ENCODE measurements at regions not wholly inside any gene's neighbourhood (a gene's known extent, or its start where the extent isn't known, plus 50 kb on each side); places are given as distances from the start of the nearest gene placed in this dataset.

GRCh38 chr15:70226337-70226980, 128.7 kb upstream of the TLE3 start:
- no TSS peak for BruUV-seq (replicated peaks)
- no peaks in the 10 kb centered on the region for H3K27me3 ChIP-seq (replicated peaks; ENCODE audit: insufficient read depth, low read depth, low read length, poor library complexity)
- no peaks in the 10 kb centered on the region for H3K4me1 ChIP-seq (ENCODE audit: insufficient read depth, low read length, poor library complexity, severe bottlenecking)
- TF ChIP-seq, protein P1, sequence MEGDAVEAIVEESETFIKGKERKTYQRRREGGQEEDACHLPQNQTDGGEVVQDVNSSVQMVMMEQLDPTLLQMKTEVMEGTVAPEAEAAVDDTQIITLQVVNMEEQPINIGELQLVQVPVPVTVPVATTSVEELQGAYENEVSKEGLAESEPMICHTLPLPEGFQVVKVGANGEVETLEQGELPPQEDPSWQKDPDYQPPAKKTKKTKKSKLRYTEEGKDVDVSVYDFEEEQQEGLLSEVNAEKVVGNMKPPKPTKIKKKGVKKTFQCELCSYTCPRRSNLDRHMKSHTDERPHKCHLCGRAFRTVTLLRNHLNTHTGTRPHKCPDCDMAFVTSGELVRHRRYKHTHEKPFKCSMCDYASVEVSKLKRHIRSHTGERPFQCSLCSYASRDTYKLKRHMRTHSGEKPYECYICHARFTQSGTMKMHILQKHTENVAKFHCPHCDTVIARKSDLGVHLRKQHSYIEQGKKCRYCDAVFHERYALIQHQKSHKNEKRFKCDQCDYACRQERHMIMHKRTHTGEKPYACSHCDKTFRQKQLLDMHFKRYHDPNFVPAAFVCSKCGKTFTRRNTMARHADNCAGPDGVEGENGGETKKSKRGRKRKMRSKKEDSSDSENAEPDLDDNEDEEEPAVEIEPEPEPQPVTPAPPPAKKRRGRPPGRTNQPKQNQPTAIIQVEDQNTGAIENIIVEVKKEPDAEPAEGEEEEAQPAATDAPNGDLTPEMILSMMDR (conservative IDR thresholded peaks at IDR 0.05; ENCODE audit: low read depth, low read length), result no peak
- TF ChIP-seq EZH2 (IDR thresholded peaks at IDR 0.05; ENCODE audit: borderline replicate concordance, low read depth, low read length, poor library complexity, severe bottlenecking), result no peak
- intact Hi-C loops (cut with micrococcal nuclease; ENCODE audit: unreplicated experiment), result no loop called here
- H3K27ac ChIP-seq (ENCODE audit: low read depth, low read length, poor library complexity, severe bottlenecking), result no peak overlapping the region
- ChIA-PET CTCF (no interaction called here), POLR2A (ENCODE audit: low non-redundant PET) (no interaction called here)
- no peak for DNase-seq (ENCODE audit: low spot score)
- H3K9me3 ChIP-seq (ENCODE audit: low read depth, low read length, poor library complexity, severe bottlenecking), result peaks cover 3% of the 10 kb centered on the region
- no peak overlapping the region for H3K4me3 ChIP-seq (ENCODE audit: low read depth, low read length, poor library complexity, severe bottlenecking)
- no peaks in the 10 kb centered on the region for H3K36me3 ChIP-seq (ENCODE audit: insufficient read depth, low read length, poor library complexity, severe bottlenecking)

DNA sequence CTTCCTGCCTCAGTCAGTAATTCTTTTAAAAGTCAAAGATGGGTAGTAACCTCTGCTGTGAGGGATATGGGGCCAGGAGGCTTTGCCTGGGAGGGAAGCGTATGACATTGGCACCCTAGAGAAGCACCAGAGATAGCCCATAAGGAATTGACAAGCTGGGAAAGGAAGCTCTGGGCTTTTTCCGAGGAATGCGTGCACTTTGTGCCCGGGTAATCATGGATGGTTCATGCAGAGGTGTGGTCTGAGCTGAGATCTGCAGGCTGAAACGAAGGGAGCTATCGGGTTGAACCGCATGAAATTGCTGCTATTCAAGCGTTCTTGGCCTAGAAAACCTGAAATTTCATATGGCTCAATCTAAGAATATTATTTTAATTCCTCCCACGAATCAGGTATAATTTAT, 127.7 kb upstream of the TLE3 start:
- TF ChIP-seq, protein P1 (conservative IDR thresholded peaks at IDR 0.05; ENCODE audit: low read depth, low read length), result no peak
- TF ChIP-seq EZH2 (IDR thresholded peaks at IDR 0.05; ENCODE audit: borderline replicate concordance, low read depth, low read length, poor library complexity, severe bottlenecking), result no peak
- no TSS peak for BruUV-seq (replicated peaks)
- Histone ChIP-seq H3K9me3 (ENCODE audit: low read depth, low read length, poor library complexity, severe bottlenecking) (no peaks in the 10 kb centered on the region), H3K4me3 (ENCODE audit: low read depth, low read length, poor library complexity, severe bottlenecking) (no peak overlapping the region), H3K27ac (ENCODE audit: low read depth, low read length, poor library complexity, severe bottlenecking) (no peak overlapping the region), H3K4me1 (ENCODE audit: insufficient read depth, low read length, poor library complexity, severe bottlenecking) (no peaks in the 10 kb centered on the region), H3K27me3 (replicated peaks; ENCODE audit: insufficient read depth, low read depth, low read length, poor library complexity) (no peaks in the 10 kb centered on the region), H3K36me3 (ENCODE audit: insufficient read depth, low read length, poor library complexity, severe bottlenecking) (no peaks in the 10 kb centered on the region)
- intact Hi-C loops (cut with micrococcal nuclease; ENCODE audit: unreplicated experiment), result no loop called here
- ChIA-PET POLR2A (ENCODE audit: low non-redundant PET) (no interaction called here), CTCF (no interaction called here)
- no peak for DNase-seq (ENCODE audit: low spot score)

DNA sequence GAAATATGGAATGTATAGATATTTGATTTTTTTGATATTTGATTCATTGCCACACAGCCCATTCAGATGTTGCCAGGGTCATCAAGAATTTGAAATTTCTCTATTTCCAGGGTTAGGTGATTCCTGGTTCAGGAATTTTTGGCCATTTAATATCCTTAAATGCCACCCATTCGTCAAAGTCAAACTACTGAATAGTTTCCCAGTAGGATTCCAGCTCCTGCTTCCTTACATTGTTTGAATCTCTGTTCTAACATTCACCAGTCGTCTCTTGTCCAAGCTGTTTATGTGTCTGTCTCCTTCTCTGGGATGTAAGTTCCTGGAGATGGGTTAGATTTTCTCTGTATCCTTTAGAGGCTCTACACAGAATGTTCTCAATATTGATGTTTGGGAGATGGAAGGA, 124.9 kb upstream of the TLE3 start:
- Histone ChIP-seq H3K9me3 (ENCODE audit: low read depth, low read length, poor library complexity, severe bottlenecking) (no peaks in the 10 kb centered on the region), H3K4me3 (ENCODE audit: low read depth, low read length, poor library complexity, severe bottlenecking) (no peak overlapping the region), H3K4me1 (ENCODE audit: insufficient read depth, low read length, poor library complexity, severe bottlenecking) (peaks cover 5% of the 10 kb centered on the region), H3K36me3 (ENCODE audit: insufficient read depth, low read length, poor library complexity, severe bottlenecking) (no peaks in the 10 kb centered on the region), H3K27me3 (replicated peaks; ENCODE audit: insufficient read depth, low read depth, low read length, poor library complexity) (no peaks in the 10 kb centered on the region), H3K27ac (ENCODE audit: low read depth, low read length, poor library complexity, severe bottlenecking) (no peak overlapping the region)
- intact Hi-C loops (cut with micrococcal nuclease; ENCODE audit: unreplicated experiment), result no loop called here
- TF ChIP-seq, protein P1 (conservative IDR thresholded peaks at IDR 0.05; ENCODE audit: low read depth, low read length), result no peak
- TF ChIP-seq EZH2 (IDR thresholded peaks at IDR 0.05; ENCODE audit: borderline replicate concordance, low read depth, low read length, poor library complexity, severe bottlenecking), result no peak
- DNase-seq (ENCODE audit: low spot score), result no peak
- ChIA-PET CTCF (interaction anchor here (0.7 kb wide), 1 partner anchor 155 kb away, joined by 11 read pairs; no protein-coding TSS in a partner anchor), POLR2A (ENCODE audit: low non-redundant PET) (no interaction called here)
- no TSS peak for BruUV-seq (replicated peaks)

Data from A673 (cell line).